RWPE1 (cell line): ENCODE measurements at regions not wholly inside any gene's neighbourhood (a gene's known extent, or its start where the extent isn't known, plus 50 kb on each side); places are given as distances from the start of the nearest gene placed in this dataset.

Source experiments
- CTCF ChIA-PET: fragments of 350-600 bp; sonication (Branson Sonifier 250); formaldehyde crosslinking; extraction: SDS; loops from one replicate; lab custom pipeline; 2021; lab: Yijun Ruan, JAX
- POLR2A ChIA-PET: fragments of 400-600 bp; formaldehyde crosslinking; extraction: SDS; loops from one replicate; lab custom pipeline; 2020; ENCODE audit warnings: antibody characterized with exemption; ENCODE audit not compliant: low non-redundant PET; lab: Yijun Ruan, JAX
- DNase-seq: peaks from one replicate; pipeline ENCODE4 v3.0.0; 2012; ENCODE audit warnings: low spot score
- H3K27ac ChIP-seq: fragments of 450-650 bp; 2 replicates; pipeline ENCODE4 v1.5.1; 2017
- CTCF ChIP-seq: fragments of 450-650 bp; conservative IDR thresholded peaks from 2 replicates; pipeline ENCODE4 v1.5.1; 2017; ENCODE audit warnings: low read depth, mild to moderate bottlenecking

GRCh38 chr4:166518315-166518714 lies 645.3 kb downstream of the TLL1 start:
- ChIA-PET POLR2A (no interaction called here), CTCF (no interaction called here)
- H3K27ac ChIP-seq, result no peak overlapping the region
- TF ChIP-seq CTCF, result no peak
- DNase-seq, result no peak

- CTCF ChIA-PET, result interaction anchor here (0.5 kb wide), 1 partner anchor 61 kb away, joined by 3 read pairs; no protein-coding TSS in a partner anchor
Observed at GRCh38 chr4:166518776-166519175, 645.7 kb downstream of the TLL1 start.

GRCh38 chr4:166519774-166520173 lies 646.7 kb downstream of the TLL1 start:
- H3K27ac ChIP-seq, result no peak overlapping the region
- CTCF ChIA-PET, result no interaction called here
- POLR2A ChIA-PET, result no interaction called here
- no peak for TF ChIP-seq CTCF
- DNase-seq, result no peak

More at GRCh38 chr4:166518776-166519175, 645.7 kb downstream of the TLL1 start:
- no peak overlapping the region for H3K27ac ChIP-seq
- no peak for DNase-seq
- POLR2A ChIA-PET, result no interaction called here
- TF ChIP-seq CTCF, result no peak

GRCh38 chr4:166527500-166527899 lies 654.5 kb downstream of the TLL1 start:
- POLR2A ChIA-PET, result no interaction called here
- CTCF ChIA-PET, result no interaction called here
- DNase-seq, result no peak
- no peak for TF ChIP-seq CTCF
- no peak overlapping the region for H3K27ac ChIP-seq

- CTCF ChIA-PET, result no interaction called here
- no peak overlapping the region for H3K27ac ChIP-seq
- POLR2A ChIA-PET, result no interaction called here
- TF ChIP-seq CTCF, result no peak
- DNase-seq, result no peak
Observed at GRCh38 chr4:166531703-166532102, 658.7 kb downstream of the TLL1 start.

- ChIA-PET POLR2A (no interaction called here), CTCF (no interaction called here)
- DNase-seq, result no peak
- no peak overlapping the region for H3K27ac ChIP-seq
- TF ChIP-seq CTCF, result no peak
Observed at GRCh38 chr4:166535865-166536264, 662.8 kb downstream of the TLL1 start.

GRCh38 chr4:166538491-166539005 lies 665.5 kb downstream of the TLL1 start:
- no peak for TF ChIP-seq CTCF
- POLR2A ChIA-PET, result no interaction called here

More at GRCh38 chr4:166538491-166539005, 665.5 kb downstream of the TLL1 start:
- no peak for DNase-seq
- H3K27ac ChIP-seq, result no peak overlapping the region
- CTCF ChIA-PET, result no interaction called here
